HG03520 (cell line): ENCODE measurements at regions not wholly inside any gene's neighbourhood (a gene's known extent, or its start where the extent isn't known, plus 50 kb on each side); places are given as distances from the start of the nearest gene placed in this dataset.
"Not testable (repeated sequence)": the region's sequence is repeated elsewhere in the genome, so short reads cannot be mapped to it uniquely, and the experiment has no call there.

Experiments
- ATAC-seq: cut with Tn5 transposase; IDR thresholded peaks from one replicate; pipeline ENCODE4 v1.9.1; 2021; ENCODE audit warnings: mild to moderate bottlenecking, moderate library complexity; ENCODE audit not compliant: unreplicated experiment

- ATAC-seq: not testable (repeated sequence)
Measured at GRCh38 chr15:31723019-31723418, 307.3 kb upstream of the CHRNA7 start.

DNA sequence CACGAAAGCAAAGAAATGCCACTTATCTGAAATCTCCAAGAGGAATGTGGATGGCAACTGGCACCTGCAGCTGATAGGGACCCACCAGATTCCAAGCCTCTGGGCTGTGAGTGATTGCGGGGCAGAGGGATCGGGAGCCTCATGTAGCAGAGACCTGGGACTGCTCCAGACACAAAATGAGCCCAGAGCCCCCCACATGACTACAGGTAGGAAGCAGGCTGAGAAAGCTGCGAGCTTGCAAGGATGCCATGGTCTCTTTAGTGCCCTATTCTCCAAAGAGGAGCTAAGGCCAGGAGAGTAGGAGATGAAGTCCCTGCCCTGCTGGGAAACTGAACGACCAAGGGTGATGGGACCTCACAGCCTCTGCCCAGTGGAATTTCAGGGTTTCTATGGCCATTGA, 305.4 kb upstream of the CHRNA7 start:
- ATAC-seq: not testable (repeated sequence)

DNA sequence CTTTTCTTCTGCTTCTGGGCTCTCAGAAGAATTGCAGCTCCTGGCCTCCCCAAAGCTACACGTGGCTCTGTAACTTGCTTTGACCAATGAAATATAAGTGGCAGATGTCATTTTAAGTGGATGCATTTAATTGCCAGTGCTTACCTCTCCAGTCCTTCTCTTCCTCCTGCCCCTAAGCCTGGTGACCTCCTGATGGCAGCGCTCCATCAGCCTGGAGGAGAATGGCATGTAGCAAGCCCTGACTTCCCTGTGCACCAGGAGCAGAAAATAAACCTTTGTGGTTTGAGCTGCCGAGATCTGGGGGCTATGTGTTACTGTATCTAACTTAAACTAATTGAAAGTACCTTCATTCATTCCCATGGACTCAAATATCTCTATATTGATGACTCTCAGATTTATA, 304.7 kb upstream of the CHRNA7 start:
- ATAC-seq: not testable (repeated sequence)

GRCh38 chr15:31727612-31728011, 302.7 kb upstream of the CHRNA7 start:
- ATAC-seq: no peak

GRCh38 chr15:31732726-31733125, 297.6 kb upstream of the CHRNA7 start:
- no peak for ATAC-seq

DNA sequence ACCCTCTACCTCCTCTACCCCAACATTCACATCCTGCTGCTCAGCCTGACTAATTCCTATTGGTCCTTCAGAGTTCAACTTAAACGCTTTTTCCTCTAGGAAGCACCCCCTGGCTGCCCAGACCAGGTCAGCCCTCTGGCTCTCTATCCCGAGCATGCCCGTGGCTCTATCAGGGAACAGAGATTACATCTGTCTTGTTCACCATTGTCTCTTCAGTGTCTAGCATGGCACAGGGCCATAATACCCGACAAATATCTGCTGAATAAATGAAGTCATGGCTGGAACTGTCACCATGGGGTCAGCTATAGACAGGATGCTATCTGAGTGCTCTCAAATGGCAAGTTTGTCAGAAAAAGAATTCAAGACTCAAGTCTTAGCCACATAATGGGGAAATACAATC, 296.9 kb upstream of the CHRNA7 start:
- no peak for ATAC-seq

GRCh38 chr15:31740203-31740602, 290.1 kb upstream of the CHRNA7 start:
- ATAC-seq: no peak

DNA sequence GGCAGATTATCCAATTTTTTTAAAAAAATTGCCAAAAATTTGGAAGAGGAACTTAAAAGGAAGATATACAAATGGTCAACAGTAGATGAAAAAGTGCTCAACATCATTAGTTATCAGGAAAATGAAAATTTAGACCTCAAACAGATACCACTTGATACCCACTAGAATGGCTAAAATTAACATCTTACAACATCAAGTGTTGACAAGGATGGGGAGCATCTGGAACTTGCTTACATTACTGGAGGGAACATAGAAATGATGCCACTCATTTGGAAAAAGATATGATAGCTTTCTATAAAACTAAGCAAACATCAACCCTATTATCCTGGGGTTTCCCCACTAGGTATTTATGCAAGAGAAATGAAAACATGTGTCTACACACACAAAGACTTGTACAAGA, 284.5 kb upstream of the CHRNA7 start:
- no peak for ATAC-seq

GRCh38 chr15:31752065-31752762, 278.1 kb upstream of the CHRNA7 start:
- no peak for ATAC-seq

DNA sequence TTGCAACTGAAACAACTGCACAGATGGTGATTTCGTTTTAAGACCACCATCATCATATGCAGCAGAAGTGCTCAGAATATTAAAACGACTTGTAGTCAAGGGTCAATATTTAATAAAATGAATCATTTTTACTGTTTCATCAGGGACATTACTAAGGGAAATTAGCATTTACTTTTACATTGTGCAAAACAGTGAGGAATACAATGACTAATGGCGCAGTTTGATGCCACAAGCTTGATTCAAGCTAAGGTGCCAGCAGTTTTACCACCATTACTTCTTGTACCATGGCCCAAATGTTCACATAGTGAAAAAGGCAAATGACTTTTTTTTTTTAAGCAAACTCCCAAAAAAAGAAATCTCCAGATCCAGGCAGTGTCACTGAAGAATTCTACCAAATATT, 277.4 kb upstream of the CHRNA7 start:
- ATAC-seq: no peak

DNA sequence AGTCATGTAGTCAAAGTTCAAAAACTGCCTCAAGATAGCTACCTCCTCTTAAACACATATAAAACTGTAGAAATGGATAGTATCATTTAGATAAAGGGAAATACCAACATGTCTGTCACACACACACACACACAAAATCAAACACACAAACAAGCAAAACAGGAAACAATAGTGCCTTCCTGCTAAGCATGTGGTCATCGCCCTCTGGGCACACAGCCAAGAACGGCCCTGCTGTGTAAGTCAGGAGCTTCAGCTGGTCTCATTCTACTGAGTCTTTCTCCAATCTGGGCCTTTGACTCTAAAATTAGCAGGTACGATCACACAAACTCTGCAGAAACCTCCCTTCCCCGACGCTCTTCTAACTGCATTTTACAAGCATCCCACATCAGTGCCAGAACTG, 272.2 kb upstream of the CHRNA7 start:
- ATAC-seq: no peak

GRCh38 chr15:31768055-31768454, 262.3 kb upstream of the CHRNA7 start:
- no peak for ATAC-seq

- ATAC-seq: no peak
Measured at GRCh38 chr15:31774045-31774444, 256.3 kb upstream of the CHRNA7 start.

DNA sequence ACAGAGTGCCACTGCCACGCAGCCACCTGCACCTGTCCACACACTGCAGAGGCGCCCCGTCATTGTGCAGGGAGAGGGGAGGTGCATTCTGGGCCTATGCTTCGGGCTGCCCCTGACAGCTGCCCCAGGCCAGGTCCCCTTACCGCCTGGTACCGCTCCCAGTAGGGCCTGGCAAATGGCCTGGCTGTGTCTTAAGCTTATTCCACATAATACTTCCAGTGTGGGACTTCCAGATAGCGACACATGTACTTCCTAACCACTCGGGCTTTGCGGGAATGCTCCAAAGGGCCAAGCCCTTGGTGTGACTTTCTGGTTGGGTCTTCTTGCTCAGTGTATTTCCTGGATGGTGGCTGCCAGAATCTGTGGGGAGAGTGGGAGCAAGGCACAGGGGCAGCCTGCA, 254.3 kb upstream of the CHRNA7 start:
- ATAC-seq: no peak

- ATAC-seq: no peak
Measured at GRCh38 chr15:31781261-31781660, 249.1 kb upstream of the CHRNA7 start.

DNA sequence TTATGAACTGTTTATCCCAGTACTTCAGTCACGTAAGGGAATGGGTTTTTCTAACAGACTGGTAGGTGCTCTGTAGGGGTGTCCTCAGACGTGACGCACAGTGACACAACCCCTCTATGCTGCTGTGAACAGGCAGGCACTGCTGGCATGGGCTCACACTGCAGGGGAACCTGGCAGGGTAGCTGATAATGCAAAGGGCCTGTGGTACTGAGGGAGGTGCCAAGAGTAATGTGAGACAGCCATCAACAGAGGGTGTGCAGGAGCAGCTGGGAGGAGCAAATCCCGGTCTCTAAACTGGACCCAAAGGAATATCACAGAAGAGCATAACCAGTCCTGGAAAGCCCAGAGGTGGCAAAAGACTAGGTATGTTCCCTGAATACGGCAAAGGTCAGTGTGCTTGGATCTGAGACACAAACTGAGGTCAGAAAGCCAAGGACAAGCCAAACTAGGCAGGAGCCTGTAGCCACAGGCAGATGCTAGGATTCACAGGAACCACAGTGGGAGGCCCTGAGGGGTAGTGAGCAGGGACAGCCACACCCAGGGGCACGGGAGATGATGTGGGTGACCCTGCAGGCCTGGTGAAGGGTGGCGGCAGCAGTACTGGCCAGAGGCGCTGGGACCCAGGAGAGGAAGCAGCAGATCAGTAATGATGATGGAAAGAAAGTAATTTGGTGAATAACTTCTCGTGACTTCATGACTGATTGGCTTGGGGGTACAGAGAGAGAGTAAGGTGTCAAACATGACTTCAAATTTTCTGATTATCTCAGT, 248.1 kb upstream of the CHRNA7 start:
- no peak for ATAC-seq

DNA sequence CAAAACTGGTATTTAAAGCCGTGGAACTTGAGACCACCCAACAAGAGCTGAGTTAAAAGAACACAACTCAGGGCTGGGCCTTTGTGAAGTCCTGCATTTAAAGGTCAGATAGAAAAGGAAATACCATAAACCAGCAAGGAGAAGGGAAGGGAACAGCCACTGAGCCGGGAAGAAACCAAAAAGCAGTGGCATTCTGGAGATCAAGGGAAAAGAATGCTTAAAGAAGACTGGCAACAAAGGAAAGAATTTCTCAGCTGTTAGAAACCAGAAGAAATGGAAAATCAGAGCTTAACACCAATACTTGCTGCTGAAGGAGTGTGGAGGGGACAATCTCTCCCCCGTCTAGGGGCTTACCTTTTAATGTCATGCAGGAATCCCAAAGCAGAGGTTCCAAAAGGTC, 247.4 kb upstream of the CHRNA7 start:
- no peak for ATAC-seq

DNA sequence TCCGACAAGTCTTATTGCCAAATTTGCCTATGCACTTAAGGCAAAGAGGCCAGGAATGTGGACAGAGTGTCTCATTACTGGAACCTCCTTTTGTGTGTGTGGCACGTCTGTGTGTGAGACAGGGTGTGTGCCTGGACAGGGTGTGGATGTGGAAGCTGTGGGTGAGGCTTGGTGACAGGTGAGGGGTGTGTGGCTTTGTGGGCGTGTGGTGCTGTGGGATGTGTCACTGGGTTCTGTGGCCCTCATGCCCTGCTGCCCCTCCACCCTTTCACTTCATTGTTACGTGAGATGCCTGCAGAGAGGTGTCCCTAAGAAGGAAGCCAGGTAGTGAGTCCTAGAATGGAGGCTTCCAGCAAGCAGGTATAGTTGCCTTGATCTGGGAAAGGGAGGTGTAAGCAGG, 244.0 kb upstream of the CHRNA7 start:
- ATAC-seq: no peak

DNA sequence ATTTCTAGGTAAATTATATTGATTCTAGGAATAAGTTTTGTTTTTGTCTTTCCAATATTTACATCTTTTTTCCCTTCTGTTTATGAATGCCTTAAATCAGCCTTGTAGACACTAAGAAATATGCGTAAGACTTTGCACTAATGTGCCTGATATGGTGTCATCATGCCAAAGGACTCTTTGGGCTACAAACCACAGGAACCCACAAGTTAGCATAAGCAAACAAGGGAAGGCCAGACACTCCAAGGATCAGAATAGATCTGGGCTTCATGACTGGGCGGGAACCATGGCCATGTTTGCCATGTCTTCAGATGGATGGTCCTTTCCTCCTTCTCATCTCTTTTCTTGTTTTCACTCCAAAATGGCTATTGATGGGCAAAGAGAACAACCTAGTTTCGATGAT, 242.2 kb upstream of the CHRNA7 start:
- no peak for ATAC-seq

GRCh38 chr15:31792611-31793199, 237.6 kb upstream of the CHRNA7 start:
- ATAC-seq: no peak

GRCh38 chr15:31799319-31799714, 231.0 kb upstream of the CHRNA7 start:
- ATAC-seq: no peak

DNA sequence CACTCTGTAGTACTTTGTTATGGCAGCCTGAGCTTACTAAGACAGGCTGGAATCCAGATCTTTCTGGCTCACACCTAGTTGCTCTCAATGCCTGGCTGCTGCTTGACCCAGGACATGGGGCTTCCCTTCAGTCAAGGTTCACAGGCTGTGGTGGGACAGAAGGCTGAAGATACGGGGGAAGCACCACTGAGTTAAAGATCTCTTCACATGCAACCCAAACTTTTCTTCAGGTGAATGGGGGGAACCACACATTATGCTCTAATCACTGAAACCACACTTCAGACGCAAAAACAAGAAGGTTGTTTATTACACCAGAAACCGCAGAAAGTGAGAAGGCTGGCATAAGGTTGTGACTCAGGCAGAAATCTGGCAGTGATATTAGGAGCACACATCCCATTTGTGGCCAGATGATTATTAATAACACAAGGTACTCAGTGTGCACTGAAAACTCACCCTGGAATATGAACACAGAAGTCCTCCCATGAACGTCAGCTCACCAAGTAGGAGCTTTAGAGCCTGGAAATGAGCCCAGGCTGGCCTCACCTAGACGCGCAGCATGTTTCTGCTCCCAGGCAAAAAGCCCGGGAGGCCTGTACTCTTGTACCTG, 230.5 kb upstream of the CHRNA7 start:
- peak; percentile 83 for ATAC-seq
